NCI-H2227 (cell line): ENCODE measurements at regions not wholly inside any gene's neighbourhood (a gene's known extent, or its start where the extent isn't known, plus 50 kb on each side); places are given as distances from the start of the nearest gene placed in this dataset.
"Not testable (repeated sequence)": the region's sequence is repeated elsewhere in the genome, so short reads cannot be mapped to it uniquely, and the experiment has no call there.

Source experiments
- DNase-seq: peaks from one replicate; lab custom pipeline; 2025; ENCODE audit not compliant: unreplicated experiment; lab: John Stamatoyannopoulos, UW

DNA sequence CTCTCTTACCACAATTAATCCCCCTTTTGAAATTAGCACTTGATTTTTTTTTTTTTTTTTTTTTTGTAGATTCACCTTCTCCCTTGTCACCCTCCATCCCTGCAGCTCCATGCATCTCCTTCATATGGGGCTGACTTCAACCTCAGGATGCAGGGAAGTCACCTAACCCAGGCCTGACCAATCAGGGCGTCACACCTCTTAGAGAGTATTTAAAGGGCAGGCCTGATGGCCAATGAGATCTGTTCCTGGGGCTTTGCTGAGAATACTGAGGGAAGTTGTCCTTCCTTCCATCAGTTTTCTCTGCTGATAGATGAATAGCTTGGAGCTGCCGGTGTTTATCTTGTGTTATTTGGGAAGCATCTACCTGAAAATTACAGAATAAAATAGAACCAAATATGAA lies 1104.7 kb upstream of the TMEM132C start:
- peak; percentile 9 for DNase-seq

DNA sequence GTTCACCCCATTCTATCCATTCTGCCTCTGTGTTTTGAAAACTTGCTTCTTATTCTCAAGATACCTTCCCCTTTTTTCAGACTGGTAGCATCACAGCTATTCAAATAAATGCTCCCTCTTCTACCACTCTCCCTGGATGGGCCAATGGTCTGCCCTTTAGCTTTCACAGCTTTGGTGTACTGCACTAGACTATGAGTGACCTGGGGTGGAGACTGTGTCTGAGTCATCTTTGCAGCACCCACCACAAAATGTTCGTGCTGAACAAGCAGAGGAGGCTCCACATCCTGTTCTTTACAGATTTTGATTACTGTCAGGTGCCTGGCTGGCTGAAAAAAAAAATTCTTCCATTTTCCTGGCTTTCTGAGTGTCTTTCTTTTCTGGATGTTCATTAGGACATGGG lies 1104.1 kb upstream of the TMEM132C start:
- DNase-seq, result no peak

DNA sequence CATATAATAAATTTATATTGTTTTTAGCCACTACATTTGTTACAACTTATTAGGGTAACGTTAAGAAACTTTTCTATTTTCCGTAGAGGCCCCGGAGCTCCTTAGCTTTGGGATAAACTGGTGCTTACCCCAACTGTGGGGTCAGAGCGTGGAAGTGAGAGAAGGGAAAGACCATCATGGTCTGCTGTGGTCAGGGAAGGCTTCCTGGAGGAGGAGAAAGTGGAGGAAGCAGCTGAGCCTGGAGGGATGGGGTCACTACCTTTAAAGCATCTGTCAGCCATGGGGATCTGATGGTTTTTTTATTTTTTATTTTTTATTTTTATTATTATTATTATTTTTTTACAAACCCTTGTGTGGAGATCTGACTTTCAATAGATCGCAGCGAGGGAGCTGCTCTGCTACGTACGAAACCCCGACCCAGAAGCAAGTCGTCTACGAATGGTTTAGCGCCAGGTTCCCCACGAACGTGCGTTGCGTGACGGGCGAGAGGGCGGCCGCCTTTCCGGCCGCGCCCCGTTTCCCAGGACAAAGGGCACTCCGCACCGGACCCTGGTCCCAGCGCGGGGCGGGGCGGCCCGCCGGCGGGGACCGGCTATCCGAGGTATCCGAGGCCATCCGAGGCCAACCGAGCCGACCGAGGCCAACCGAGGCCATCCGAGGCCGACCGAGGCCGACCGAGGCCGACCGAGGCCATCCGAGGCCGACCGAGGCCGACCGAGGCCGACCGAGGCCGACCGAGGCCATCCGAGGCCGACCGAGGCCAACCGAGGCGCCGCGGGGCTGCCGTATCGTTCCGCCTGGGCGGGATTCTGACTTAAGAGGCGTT lies 1101.2 kb upstream of the TMEM132C start:
- DNase-seq, result peak; percentile 89

DNA sequence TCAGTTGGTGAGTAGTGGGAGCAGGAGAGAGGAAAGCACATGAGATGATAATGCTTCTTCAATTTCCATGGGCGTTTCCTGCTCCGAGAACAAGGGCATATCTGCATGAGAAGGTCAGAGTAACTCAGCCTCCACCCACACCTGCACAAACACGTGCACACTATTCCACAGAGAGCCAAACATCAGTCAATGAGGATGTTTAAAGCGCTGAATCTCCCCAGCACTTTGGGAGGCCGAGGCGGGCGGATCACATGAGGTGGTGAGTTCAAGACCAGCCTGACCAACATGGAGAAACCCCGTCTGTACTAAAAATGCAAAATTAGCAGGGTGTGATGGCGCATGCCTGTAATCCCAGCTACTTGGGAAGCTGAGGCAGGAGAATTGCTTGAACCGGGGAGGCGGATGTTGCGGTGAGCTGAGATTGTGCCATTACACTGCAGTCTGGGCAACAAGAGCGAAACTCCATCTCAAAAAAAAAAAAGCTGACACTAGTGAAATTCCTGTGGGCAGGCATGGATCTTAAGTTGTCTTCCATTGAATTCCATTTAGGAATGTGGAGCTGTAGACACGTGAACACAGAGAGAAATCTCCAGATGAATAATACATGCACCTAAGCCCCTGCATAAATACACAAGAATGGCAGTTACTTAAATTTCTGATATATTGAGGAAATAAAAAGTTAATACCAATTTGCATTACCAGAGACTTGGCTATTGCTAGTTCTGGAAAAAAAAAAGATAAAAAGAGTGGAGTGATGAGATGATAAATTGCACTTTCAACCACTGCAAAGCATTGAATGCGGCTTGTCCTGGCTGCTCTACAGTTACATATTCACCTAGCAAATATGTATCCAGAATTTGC lies 1097.4 kb upstream of the TMEM132C start:
- DNase-seq, result no peak

DNA sequence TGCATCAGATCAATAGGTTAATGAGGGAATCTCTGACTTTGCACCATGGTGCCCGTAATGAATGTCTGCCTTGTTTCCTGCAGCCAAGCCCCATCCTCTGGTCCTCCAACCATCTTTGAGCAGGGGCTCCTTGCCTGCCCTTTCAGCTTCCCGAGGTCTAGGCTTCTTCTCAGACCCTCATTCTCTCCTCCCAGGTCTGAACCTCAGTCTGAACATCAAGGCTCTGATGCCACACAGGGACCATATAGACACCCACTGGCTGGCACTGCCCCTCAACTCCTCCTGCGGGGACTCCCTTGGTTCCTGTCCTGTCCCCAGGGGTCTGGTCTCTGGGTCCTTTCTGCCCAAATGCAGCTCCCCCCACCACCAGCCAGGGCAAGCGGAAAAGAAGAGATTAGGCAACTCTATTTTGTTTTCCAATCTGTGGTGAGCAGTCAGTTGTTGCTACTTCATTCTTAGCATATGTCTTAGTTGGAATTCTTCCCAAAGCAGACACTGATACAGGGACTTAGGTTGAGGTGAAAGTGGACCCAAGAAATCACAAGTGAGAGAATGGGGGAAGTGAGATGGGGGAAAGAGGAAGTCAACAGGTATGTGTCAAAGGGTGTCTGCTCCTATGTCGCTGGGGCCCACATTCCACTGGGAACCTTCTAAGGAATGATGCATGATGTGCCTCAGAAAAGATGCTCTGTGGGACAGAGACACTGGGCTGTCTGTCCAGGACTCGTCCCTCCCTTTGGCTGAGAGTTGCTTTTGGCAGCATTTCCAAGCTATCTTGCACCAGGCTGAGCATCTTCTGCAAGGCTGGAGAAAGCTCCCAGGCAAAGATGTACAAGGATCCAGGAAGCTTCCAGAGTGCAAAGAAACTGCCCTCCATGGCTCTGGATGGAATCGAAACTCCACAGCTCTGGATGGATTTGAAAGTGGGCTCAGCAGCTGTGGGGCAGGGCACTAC lies 1096.5 kb upstream of the TMEM132C start:
- no peak for DNase-seq

DNA sequence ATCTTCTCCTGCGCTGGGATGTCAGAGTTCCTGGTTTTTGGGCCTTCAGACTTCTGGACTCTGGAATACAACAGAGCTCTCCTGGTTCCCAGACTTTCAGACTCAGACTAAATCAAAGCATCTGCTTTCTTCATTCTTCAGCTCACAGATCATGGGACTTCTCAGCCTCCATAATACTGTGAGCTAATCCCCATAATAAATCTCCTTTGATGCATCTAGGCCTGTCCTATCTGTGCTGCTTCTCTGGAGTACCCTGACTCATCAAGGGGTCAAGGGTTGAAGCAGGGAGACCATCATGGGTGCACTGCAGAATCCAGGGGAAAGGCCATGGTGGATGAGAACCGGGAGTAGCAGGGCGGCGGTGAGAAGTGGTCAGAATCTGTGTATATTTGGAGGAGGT lies 1094.1 kb upstream of the TMEM132C start:
- no peak for DNase-seq

DNA sequence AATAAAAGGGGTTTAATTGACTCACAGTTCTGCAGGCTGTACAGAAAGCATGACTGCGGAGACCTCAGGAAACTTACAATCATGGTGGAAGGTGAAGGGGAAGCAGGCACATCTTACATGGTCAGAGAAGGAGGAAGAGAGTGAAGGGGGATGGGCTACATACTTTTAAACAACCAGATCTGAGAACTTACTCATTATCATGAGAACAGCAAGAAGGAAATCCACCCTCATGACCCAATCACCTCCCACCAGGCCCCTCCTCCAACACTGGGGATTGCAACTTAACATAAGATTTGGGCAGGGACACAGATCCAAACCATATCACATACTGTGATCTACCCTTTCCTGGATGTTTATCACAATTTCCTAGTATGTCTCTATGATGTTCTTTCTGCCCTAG lies 1093.0 kb upstream of the TMEM132C start:
- DNase-seq, result not testable (repeated sequence)

DNA sequence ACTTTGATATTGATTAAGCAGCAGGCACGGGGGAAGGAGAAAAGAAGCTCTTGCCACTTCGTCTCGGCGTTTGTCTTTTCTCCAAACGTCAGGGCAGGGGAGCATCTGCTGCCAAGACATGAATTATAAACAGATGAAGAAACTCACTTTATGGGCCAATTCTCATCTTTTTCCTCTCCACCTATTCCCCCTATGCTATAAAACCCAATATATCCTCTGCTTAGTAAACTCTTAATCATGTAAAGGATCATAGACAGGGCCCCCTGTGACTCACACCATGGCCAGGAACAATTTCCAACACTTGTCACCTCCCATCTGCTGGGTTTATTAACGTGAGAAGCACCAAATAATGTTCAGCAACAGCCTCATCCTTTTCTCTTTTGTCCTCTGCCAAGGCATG lies 1092.1 kb upstream of the TMEM132C start:
- DNase-seq, result no peak

DNA sequence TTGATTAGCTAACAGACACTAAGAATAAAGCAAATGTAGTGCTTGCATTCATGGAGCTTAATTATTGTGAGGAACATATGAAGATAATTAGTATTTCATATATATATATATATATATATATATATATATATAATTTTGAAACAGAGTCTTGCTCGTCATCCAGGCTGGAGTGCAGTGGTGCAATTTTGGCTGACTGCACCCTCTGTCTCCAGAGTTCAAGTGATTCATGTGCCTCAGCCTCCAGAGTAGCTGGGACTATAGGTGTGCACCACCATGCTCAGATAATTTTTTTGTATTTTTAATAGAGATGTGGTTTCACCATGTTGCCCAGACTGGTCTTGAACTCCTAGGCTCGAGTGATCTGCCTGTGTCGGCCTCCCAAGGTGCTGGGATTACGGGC lies 1091.6 kb upstream of the TMEM132C start:
- DNase-seq, result no peak

DNA sequence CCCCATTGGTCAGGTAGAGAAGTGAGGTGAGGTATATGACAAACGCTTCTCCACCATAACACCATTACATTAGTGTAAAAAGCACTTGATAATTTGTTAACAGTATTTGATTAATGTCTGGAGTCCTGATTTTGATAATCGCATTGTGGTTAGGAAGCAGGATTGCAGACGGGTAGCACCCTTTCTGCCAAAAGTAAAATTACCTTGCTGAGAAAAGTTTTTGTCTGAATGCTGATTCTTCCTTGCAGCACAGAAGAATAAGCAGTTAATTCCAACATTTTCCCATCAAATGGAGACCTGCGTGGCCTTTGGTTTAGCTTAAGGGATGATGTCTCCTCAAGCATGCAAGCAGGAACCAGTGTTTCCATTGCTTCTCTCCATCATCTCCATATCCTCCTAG lies 1090.2 kb upstream of the TMEM132C start:
- no peak for DNase-seq

DNA sequence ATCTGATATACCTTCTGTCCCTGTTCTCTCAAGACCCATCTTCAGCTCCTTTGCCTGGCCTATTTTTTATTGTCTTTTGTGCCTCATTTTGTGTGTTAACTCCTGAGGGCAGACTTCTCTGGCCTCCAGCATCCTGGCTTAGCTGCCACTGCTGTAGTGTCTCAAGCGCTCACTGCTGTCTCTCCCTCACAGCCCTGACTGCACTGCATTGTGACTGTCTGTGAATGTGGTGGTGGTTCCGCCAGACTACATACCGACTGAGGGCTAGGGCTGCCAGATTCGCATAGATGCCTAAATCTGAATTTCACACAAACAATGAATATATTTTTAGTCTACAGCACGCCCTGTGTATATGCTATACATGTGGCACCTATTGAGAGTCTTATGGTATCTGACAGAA lies 1088.9 kb upstream of the TMEM132C start:
- no peak for DNase-seq

DNA sequence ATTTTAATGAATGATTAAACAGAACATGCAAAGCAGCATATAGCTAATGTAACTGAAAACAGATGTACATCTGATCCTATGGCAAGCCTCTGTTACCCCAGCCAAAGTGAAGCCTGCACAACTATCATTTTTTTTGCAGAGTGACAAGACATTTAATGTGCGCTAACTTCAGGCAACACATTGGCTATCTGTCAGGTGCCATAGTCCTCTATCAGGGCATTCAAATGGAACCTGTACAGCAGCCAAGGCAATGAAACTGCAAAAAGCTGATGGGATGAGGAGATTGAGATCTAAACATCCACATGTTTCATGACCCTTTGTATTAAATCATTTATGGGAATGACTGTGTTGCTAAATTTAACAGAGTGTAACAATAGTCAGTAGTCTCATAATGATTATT lies 1088.5 kb upstream of the TMEM132C start:
- DNase-seq, result no peak

DNA sequence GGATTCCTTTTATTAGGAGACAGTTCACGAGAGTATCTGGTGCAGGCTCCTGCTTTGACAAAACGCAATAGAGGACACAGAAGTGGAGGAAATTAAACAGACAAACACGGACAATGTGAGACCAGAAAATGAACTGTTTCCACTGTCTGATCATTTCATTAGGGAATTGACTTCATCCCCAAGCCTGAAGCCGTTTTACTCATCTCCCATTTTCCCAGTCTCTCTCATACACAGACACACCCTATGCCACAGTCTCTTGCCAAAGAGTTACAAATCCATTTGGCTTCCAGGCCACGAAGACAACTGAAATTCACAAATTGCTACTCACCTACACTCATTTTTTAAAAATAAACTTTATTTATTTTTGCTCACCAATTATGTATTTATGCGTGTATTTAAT lies 1087.8 kb upstream of the TMEM132C start:
- no peak for DNase-seq

DNA sequence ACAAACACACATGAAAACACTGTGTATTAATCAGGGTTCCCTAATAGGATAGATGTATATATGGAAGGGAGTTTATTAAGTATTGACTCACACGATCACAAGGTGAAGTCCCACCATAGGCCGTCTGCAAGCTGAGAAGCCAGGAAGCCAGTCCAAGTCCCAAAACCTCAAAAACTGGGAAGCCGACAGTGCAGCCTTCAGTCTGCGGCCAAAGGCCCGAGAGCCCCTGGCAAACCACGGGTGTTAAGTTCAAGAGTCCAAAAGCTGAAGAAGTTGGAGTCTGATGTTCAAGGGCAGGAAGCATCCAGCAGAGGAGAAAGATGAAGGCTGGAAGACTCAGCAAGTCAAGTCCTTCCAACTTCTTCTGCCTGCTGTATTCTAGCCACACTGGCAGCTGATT lies 1085.0 kb upstream of the TMEM132C start:
- no peak for DNase-seq

DNA sequence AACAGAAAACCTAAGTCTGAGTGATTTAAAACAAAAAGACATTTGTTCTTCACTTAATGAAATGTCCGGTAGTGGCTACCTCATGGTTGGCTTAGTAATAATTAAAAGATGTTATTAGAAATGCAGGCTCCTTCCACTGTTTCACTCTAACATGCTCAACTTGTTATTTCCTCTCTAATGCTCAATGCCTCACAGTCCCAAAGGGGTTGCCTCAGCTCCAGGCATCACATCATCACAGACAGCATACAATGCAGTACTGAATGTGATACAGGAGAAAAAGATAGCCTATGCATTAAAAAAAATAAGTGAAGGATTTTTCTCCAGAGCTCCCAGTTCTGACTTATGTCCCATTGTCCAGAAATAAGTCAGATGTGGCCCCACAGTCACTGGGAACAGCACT lies 1077.0 kb upstream of the TMEM132C start:
- DNase-seq, result no peak

DNA sequence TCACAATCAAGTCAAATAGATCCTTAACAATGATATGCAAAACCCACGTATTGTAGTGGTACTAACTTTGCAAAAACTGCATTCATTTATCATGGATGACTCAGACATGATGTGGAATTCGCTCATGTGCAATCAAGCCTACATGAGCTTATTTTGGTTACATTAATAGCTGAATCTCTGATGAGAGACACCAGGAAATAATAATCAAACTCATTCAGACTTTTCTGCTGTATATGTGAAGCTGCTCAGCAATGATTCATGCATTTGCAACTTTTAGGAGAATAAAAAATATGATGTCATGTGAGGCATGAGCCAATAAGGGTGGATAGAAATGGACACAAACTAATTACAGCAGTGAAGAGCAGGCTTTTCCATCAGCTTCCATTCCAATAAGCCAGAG lies 1075.8 kb upstream of the TMEM132C start:
- no peak for DNase-seq

DNA sequence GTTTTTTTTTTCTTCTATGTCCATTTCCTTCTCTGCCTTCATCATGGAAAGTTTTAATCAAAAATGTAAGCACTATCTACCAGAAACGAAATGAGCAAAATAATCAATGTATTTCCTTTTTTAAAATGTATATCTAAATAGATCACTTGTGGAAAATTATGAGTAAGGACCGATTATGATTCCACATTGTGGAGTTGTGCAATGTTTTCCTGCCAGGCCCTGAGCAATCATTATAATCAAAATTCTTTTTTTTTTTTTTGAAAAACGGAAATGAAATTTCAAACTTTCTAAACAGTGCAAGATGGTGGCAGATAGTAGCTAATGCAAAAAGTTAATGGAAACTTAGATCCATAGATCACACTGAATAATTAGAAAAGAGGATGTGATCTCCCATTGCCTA lies 1074.6 kb upstream of the TMEM132C start:
- DNase-seq, result no peak

DNA sequence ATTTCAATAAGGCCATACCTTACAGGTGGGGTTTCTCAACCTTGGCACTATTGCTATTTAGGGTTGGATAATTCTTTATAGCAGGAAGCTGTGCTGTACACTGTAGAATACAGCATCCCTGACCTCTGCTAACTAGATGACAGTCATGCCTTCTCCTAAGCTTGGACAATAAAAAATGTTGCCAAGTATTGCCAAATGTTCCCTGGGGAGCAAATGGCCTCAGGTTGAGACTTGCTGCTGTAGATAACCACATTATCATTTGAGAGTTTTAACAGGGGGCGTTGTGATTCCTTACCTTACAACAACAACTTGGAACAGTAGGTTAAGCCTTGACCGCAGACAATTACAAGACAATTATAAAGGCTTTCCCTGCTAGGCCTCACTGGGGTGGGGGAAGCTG lies 1073.6 kb upstream of the TMEM132C start:
- DNase-seq, result no peak

DNA sequence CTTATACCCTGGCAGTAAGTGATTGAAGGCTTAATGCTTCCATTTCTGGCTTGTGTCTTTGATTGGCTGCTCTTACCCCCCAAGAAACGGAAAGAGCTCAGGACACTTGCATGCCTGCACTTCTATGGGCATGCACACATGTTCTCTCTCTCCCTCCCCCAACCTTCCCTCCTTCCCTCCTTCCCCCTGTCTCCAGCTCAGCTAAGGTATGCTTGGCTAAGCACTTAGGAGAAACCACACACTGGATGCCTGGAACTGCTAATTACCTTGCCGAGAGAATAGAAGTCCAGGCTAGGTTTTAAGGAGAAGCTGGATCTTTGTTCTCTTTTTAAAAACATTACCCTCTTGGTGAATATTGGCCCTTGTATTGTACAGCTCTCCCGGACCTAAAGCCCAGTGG lies 1072.8 kb upstream of the TMEM132C start:
- DNase-seq, result no peak

DNA sequence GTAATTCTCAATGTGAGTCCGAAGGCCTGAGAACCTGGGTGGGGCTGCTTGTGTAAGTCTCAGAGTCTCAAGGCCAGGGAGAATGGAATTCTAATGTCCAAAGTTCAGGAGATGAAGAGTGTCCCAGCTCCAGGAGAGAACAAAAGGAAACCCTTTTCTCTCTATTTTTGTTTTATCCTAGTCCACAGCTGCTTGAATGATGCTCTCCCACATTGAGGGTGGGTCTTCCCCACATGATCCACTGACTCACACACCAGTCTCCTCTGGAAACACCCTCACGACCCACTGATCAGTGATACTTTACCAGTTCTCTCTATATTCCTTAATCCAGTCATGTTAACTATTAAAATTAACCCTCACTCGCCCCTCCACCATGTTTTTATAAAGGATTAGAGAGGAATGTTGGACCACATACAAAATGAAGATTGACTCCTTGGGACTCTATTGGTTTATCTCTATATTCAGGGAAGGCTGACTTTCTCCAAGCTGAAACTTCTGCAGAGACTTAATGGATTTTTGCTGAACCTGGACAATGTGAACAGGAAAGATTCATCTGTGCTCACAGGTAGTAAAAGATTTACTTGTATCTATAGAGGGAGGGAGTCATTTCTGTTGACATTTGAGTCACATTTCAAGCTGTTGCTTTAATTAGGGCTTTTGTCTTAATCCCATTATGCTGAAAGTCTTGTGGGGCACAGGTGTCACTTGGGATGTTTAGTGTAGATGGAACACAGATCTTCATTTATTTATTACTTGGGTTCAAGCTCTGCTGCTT lies 1061.0 kb upstream of the TMEM132C start:
- no peak for DNase-seq
